Mesendoderm (in vitro differentiated cells): ENCODE measurements at regions not wholly inside any gene's neighbourhood (a gene's known extent, or its start where the extent isn't known, plus 50 kb on each side); places are given as distances from the start of the nearest gene placed in this dataset.

Experiments
- DNase-seq: peaks from one replicate; pipeline ENCODE4 v3.0.0; 2013
- H2AK5ac ChIP-seq: 2 replicates; pipeline ENCODE4 v1.6.1; 2013; ENCODE audit warnings: low read length, inconsistent platforms
- H2BK120ac ChIP-seq: 2 replicates; pipeline ENCODE4 v1.6.1; 2013; ENCODE audit warnings: low read depth, mild to moderate bottlenecking, low read length, moderate library complexity, mixed read lengths
- H2BK15ac ChIP-seq: replicated peaks from 2 replicates; pipeline ENCODE4 v1.6.1; 2013; ENCODE audit warnings: low read depth, mild to moderate bottlenecking, moderate library complexity
- H2BK5ac ChIP-seq: 2 replicates; pipeline ENCODE4 v1.6.1; 2013; ENCODE audit warnings: low read length, inconsistent platforms
- H3K18ac ChIP-seq: 2 replicates; pipeline ENCODE4 v1.6.1; 2013; ENCODE audit warnings: mild to moderate bottlenecking, low read length, mixed read lengths
- H3K23ac ChIP-seq: one replicate; pipeline ENCODE4 v1.6.1; 2013; ENCODE audit warnings: low read length
- H3K27ac ChIP-seq: 2 replicates; pipeline ENCODE4 v1.5.1; 2013; ENCODE audit warnings: low read depth, mild to moderate bottlenecking, inconsistent platforms, low read length, moderate library complexity
- H3K27me3 ChIP-seq: 2 replicates; pipeline ENCODE4 v1.6.1; 2013; ENCODE audit warnings: low read length, control low read depth, mild to moderate bottlenecking, inconsistent platforms; ENCODE audit not compliant: insufficient read depth, poor library complexity
- H3K36me3 ChIP-seq: 2 replicates; pipeline ENCODE4 v1.6.1; 2013; ENCODE audit warnings: low read length, inconsistent platforms; ENCODE audit not compliant: control insufficient read depth, insufficient read depth
- H3K4ac ChIP-seq: one replicate; pipeline ENCODE4 v1.6.1; 2013; ENCODE audit warnings: low read depth, mild to moderate bottlenecking, low read length, moderate library complexity
- H3K4me1 ChIP-seq: 2 replicates; pipeline ENCODE4 v1.6.1; 2013; ENCODE audit warnings: low read depth, low read length, inconsistent platforms; ENCODE audit not compliant: control insufficient read depth
- H3K4me2 ChIP-seq: 2 replicates; pipeline ENCODE4 v1.6.1; 2013; ENCODE audit warnings: low read length
- H3K4me3 ChIP-seq: 2 replicates; pipeline ENCODE4 v1.5.1; 2013; ENCODE audit warnings: mild to moderate bottlenecking, low read length
- H3K56ac ChIP-seq: one replicate; pipeline ENCODE4 v1.6.1; 2013; ENCODE audit warnings: low read length
- H3K79me1 ChIP-seq: 2 replicates; pipeline ENCODE4 v1.6.1; 2013; ENCODE audit warnings: low read length, inconsistent platforms
- H3K79me2 ChIP-seq: 2 replicates; pipeline ENCODE4 v1.6.1; 2013; ENCODE audit warnings: mild to moderate bottlenecking, low read length; ENCODE audit not compliant: control insufficient read depth, insufficient read depth
- H3K9ac ChIP-seq: 2 replicates; pipeline ENCODE4 v1.6.1; 2013; ENCODE audit warnings: low read length, inconsistent platforms
- H4K5ac ChIP-seq: one replicate; pipeline ENCODE4 v1.6.1; 2013; ENCODE audit warnings: low read length
- H4K8ac ChIP-seq: one replicate; pipeline ENCODE4 v1.6.1; 2013; ENCODE audit warnings: low read depth, mild to moderate bottlenecking, control low read depth, low read length, moderate library complexity
- WGBS: extraction: QIAGEN DNeasy Blood & Tissue Kit; methylation state at CpG from one replicate; pipeline ENCODE4 v1.1.7; 2013; ENCODE audit warnings: low lambda C conversion rate, missing lambda C conversion rate; ENCODE audit not compliant: insufficient coverage; ENCODE audit errors: extremely low coverage; 5-methylcytosine and 5-hydroxymethylcytosine counted together

- H3K18ac ChIP-seq: no peak overlapping the region
- H2BK5ac ChIP-seq: no peak overlapping the region
- no peaks in the 10 kb centered on the region for H3K36me3 ChIP-seq
- DNase-seq: no peak
- no peak overlapping the region for H3K4me2 ChIP-seq
- no peak overlapping the region for H2AK5ac ChIP-seq
- no peak overlapping the region for H2BK15ac ChIP-seq
- no peaks in the 10 kb centered on the region for H3K79me1 ChIP-seq
- no peaks in the 10 kb centered on the region for H3K4me1 ChIP-seq
- H3K23ac ChIP-seq: no peak overlapping the region
- no peak overlapping the region for H3K56ac ChIP-seq
- H3K4me3 ChIP-seq: no peak overlapping the region
- H2BK120ac ChIP-seq: no peak overlapping the region
- no peaks in the 10 kb centered on the region for H3K27me3 ChIP-seq
- H3K27ac ChIP-seq: no peak overlapping the region
- H3K4ac ChIP-seq: no peak overlapping the region
- H3K9ac ChIP-seq: no peak overlapping the region
- no peak overlapping the region for H4K5ac ChIP-seq
- no peak overlapping the region for H4K8ac ChIP-seq
- no CpG with 5 or more reads among the region's 3 CpGs for WGBS
- no peaks in the 10 kb centered on the region for H3K79me2 ChIP-seq
Measured at GRCh38 chr2:193627187-193627926, 1432.6 kb upstream of the TMEFF2 start.

GRCh38 chr2:193608451-193608850, 1413.7 kb upstream of the TMEFF2 start:
- Histone ChIP-seq H4K5ac (no peak overlapping the region), H2AK5ac (no peak overlapping the region), H3K4me1 (no peaks in the 10 kb centered on the region), H3K36me3 (no peaks in the 10 kb centered on the region), H3K4ac (no peak overlapping the region), H2BK15ac (no peak overlapping the region), H3K9ac (no peak overlapping the region), H3K27ac (no peak overlapping the region), H3K79me1 (no peaks in the 10 kb centered on the region), H2BK5ac (no peak overlapping the region), H3K79me2 (no peaks in the 10 kb centered on the region), H2BK120ac (no peak overlapping the region), H4K8ac (no peak overlapping the region), H3K23ac (no peak overlapping the region), H3K27me3 (no peaks in the 10 kb centered on the region), H3K56ac (no peak overlapping the region), H3K4me2 (no peak overlapping the region), H3K4me3 (no peak overlapping the region), H3K18ac (no peak overlapping the region)
- DNase-seq: no peak

- H2BK120ac ChIP-seq: no peak overlapping the region
- no peak overlapping the region for H2AK5ac ChIP-seq
- no peak overlapping the region for H3K4me3 ChIP-seq
- H3K4ac ChIP-seq: no peak overlapping the region
- no peak overlapping the region for H2BK15ac ChIP-seq
- H3K79me2 ChIP-seq: no peaks in the 10 kb centered on the region
- no CpG with 5 or more reads among the region's 6 CpGs for WGBS
- no peak overlapping the region for H3K18ac ChIP-seq
- H4K5ac ChIP-seq: no peak overlapping the region
- H3K4me1 ChIP-seq: no peaks in the 10 kb centered on the region
- no peak overlapping the region for H3K27ac ChIP-seq
- no peak overlapping the region for H3K9ac ChIP-seq
- no peak overlapping the region for H3K23ac ChIP-seq
- H3K4me2 ChIP-seq: no peak overlapping the region
- no peaks in the 10 kb centered on the region for H3K36me3 ChIP-seq
- DNase-seq: no peak
- H3K79me1 ChIP-seq: no peaks in the 10 kb centered on the region
- no peak overlapping the region for H2BK5ac ChIP-seq
- H3K27me3 ChIP-seq: no peaks in the 10 kb centered on the region
- no peak overlapping the region for H4K8ac ChIP-seq
- H3K56ac ChIP-seq: no peak overlapping the region
Measured at GRCh38 chr2:193590831-193591230, 1396.1 kb upstream of the TMEFF2 start.

GRCh38 chr2:193584522-193584938, 1389.8 kb upstream of the TMEFF2 start:
- Histone ChIP-seq H3K79me2 (no peaks in the 10 kb centered on the region), H3K36me3 (no peaks in the 10 kb centered on the region), H3K27ac (no peak overlapping the region), H3K4me3 (no peak overlapping the region), H3K18ac (no peak overlapping the region), H3K4me2 (no peak overlapping the region), H2AK5ac (no peak overlapping the region), H3K79me1 (no peaks in the 10 kb centered on the region), H3K9ac (no peak overlapping the region), H2BK5ac (no peak overlapping the region), H3K4ac (no peak overlapping the region), H3K56ac (no peak overlapping the region), H4K8ac (no peak overlapping the region), H3K23ac (no peak overlapping the region), H2BK120ac (no peak overlapping the region), H2BK15ac (no peak overlapping the region), H3K4me1 (no peaks in the 10 kb centered on the region), H4K5ac (no peak overlapping the region), H3K27me3 (no peaks in the 10 kb centered on the region)
- peak; percentile 87 for DNase-seq
- no CpG with 5 or more reads among the region's 1 CpG for WGBS

- H3K18ac ChIP-seq: no peak overlapping the region
- H4K8ac ChIP-seq: no peak overlapping the region
- DNase-seq: peak; percentile 86
- H3K23ac ChIP-seq: no peak overlapping the region
- no peak overlapping the region for H2BK5ac ChIP-seq
- no peak overlapping the region for H3K4me2 ChIP-seq
- no peaks in the 10 kb centered on the region for H3K79me1 ChIP-seq
- no peak overlapping the region for H2AK5ac ChIP-seq
- H3K27me3 ChIP-seq: no peaks in the 10 kb centered on the region
- H2BK120ac ChIP-seq: no peak overlapping the region
- no peak overlapping the region for H3K27ac ChIP-seq
- no CpG with 5 or more reads among the region's 9 CpGs for WGBS
- H3K4me3 ChIP-seq: no peak overlapping the region
- H3K79me2 ChIP-seq: no peaks in the 10 kb centered on the region
- H4K5ac ChIP-seq: no peak overlapping the region
- no peak overlapping the region for H3K4ac ChIP-seq
- H2BK15ac ChIP-seq: no peak overlapping the region
- H3K56ac ChIP-seq: no peak overlapping the region
- H3K9ac ChIP-seq: no peak overlapping the region
- no peaks in the 10 kb centered on the region for H3K4me1 ChIP-seq
- no peaks in the 10 kb centered on the region for H3K36me3 ChIP-seq
Measured at GRCh38 chr2:193583638-193584400, 1389.1 kb upstream of the TMEFF2 start.
